Sigmoid colon (tissue), 4 donors: ENCODE measurements at regions not wholly inside any gene's neighbourhood (a gene's known extent, or its start where the extent isn't known, plus 50 kb on each side); places are given as distances from the start of the nearest gene placed in this dataset.

ENCODE experiments used
- CTCF ChIP-seq, 4 experiments: fragments of 450-650 bp in 3 of 4; fragments of 200-600 bp in 1 of 4; IDR thresholded peaks; one replicate each; pipeline ENCODE4 v1.5.1; 2016 to 2019; ENCODE audit warnings: antibody characterized with exemption in 4 of 4, mild to moderate bottlenecking in 3 of 4, moderate library complexity in 2 of 4
- POLR2A ChIP-seq, 2 donors: fragments of 450-650 bp; IDR thresholded peaks; one replicate each; pipeline ENCODE4 v1.6.1; 2016; ENCODE audit warnings: antibody characterized with exemption in 2 of 2, mild to moderate bottlenecking in 2 of 2, moderate library complexity in 2 of 2
- POLR2AphosphoS5 ChIP-seq, 4 donors: sonication (generic); formaldehyde crosslinking; IDR thresholded peaks; one replicate each; pipeline ENCODE4 v1.6.1; 2017; ENCODE audit warnings: antibody characterized with exemption in 4 of 4

- TF ChIP-seq CTCF (IDR thresholded peaks at IDR 0.05), result no peak
- no peak for TF ChIP-seq POLR2AphosphoS5 (IDR thresholded peaks at IDR 0.05)
- no peak for TF ChIP-seq POLR2A (IDR thresholded peaks at IDR 0.05)
Measured at GRCh38 chr3:107124885-107125284, 252.4 kb upstream of the CCDC54 start.
